ENCODE measurements at regions not wholly inside any gene's neighbourhood (a gene's known extent, or its start where the extent isn't known, plus 50 kb on each side); places are given as distances from the start of the nearest gene placed in this dataset.

DNA sequence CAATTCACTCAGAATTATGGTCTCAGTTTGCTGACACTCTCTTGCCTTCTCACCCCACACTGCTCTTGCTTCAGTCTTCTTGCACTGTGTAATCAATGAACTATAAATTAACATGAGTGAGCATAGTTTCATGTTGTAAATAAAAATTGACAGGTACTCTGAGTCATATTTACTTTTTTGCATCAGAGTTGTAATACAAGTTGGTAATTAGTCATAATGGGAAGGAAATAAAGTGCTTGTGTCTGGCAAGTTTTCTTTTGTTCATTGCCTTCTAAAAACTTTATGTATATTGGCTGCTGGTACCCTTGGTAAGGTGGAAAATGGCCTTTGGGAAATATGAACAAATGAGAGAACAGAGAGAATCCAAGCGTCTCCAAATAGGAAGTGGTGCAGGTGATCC is 169.3 kb upstream of the MAGI2 start:
- Histone ChIP-seq H3K9ac (replicated peaks; ENCODE audit: extremely low read depth, insufficient read depth, low read length) (no peak overlapping the region), H3K36me3 (ENCODE audit: control insufficient read depth in 2 of 2, extremely low read depth in 1 of 2, insufficient read depth in 2 of 2, low read length in 2 of 2) (no peaks in the 10 kb centered on the region), H3K4me3 (replicated peaks in 1 of 3; ENCODE audit: insufficient read depth in 1 of 3, low read depth in 1 of 3, low read length in 3 of 3) (no peak overlapping the region), H3K27ac (ENCODE audit: insufficient read depth, low read depth, low read length) (no peak overlapping the region), H3K4me2 (ENCODE audit: insufficient read depth, low read length) (peak overlapping the region; percentile 1), H3K9me3 (replicated peaks; ENCODE audit: control insufficient read depth, insufficient read depth, low read length) (no peaks in the 10 kb centered on the region), H3K9me1 (replicated peaks; ENCODE audit: control insufficient read depth, extremely low read depth, insufficient read depth, low read length) (no peaks in the 10 kb centered on the region), H3K79me2 (ENCODE audit: control insufficient read depth, insufficient read depth, low read length) (no peaks in the 10 kb centered on the region), H3K4me1 (ENCODE audit: control insufficient read depth, extremely low read depth, insufficient read depth, low read length) (peaks cover 25% of the 10 kb centered on the region), H3K27me3 (ENCODE audit: control insufficient read depth in 2 of 2, insufficient read depth in 2 of 2, low read length in 2 of 2) (no peaks in the 10 kb centered on the region), H2AFZ (ENCODE audit: low read depth, low read length) (peak overlapping the region; percentile 4), H4K20me1 (replicated peaks; ENCODE audit: control insufficient read depth, extremely low read depth, insufficient read depth, low read length) (no peaks in the 10 kb centered on the region)
- dilution Hi-C loops (cut with MboI; ENCODE audit: extremely low pct_ligation_motif_present, low sequenced_read_pairs), result no loop called here
- intact Hi-C loops (cut with micrococcal nuclease), result loop anchor here (10.0 kb wide), 1 partner anchor 328 kb away; no protein-coding TSS in a partner anchor
- no peak for TF ChIP-seq MYC (IDR thresholded peaks at IDR 0.05; ENCODE audit: low read depth, low read length)
- peak; percentile 71 for TF ChIP-seq FOS (IDR thresholded peaks at IDR 0.05; ENCODE audit: borderline replicate concordance, insufficient read depth, low read length)
- peak; percentile 70 for TF ChIP-seq JUN (IDR thresholded peaks at IDR 0.05; ENCODE audit: borderline replicate concordance, insufficient read depth, insufficient read length, low read depth)
- TF ChIP-seq EZH2 (IDR thresholded peaks at IDR 0.05; ENCODE audit: borderline replicate concordance, low read depth, low read length, severe bottlenecking), result no peak
- TF ChIP-seq, protein P1, sequence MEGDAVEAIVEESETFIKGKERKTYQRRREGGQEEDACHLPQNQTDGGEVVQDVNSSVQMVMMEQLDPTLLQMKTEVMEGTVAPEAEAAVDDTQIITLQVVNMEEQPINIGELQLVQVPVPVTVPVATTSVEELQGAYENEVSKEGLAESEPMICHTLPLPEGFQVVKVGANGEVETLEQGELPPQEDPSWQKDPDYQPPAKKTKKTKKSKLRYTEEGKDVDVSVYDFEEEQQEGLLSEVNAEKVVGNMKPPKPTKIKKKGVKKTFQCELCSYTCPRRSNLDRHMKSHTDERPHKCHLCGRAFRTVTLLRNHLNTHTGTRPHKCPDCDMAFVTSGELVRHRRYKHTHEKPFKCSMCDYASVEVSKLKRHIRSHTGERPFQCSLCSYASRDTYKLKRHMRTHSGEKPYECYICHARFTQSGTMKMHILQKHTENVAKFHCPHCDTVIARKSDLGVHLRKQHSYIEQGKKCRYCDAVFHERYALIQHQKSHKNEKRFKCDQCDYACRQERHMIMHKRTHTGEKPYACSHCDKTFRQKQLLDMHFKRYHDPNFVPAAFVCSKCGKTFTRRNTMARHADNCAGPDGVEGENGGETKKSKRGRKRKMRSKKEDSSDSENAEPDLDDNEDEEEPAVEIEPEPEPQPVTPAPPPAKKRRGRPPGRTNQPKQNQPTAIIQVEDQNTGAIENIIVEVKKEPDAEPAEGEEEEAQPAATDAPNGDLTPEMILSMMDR (IDR thresholded peaks at IDR 0.05; ENCODE audit: extremely low read depth in 1 of 2, insufficient read depth in 1 of 2, low read depth in 1 of 2, low read length in 2 of 2), result no peak
- no peak for TF ChIP-seq GATA2 (IDR thresholded peaks at IDR 0.05; ENCODE audit: insufficient read depth, insufficient read length, low read depth, low read length)
- peak; percentile 87 for DNase-seq (ENCODE audit: low read depth, low spot score)
- peak; percentile 78 for FAIRE-seq
- POLR2A ChIA-PET, result no interaction called here
- CTCF ChIA-PET, result no interaction called here
- no TSS peak for BruUV-seq (replicated peaks)

Measured in endothelial cell of umbilical vein (primary cell).